GM21825 (cell line): ENCODE measurements at regions not wholly inside any gene's neighbourhood (a gene's known extent, or its start where the extent isn't known, plus 50 kb on each side); places are given as distances from the start of the nearest gene placed in this dataset.

Experiments
- ATAC-seq: cut with Tn5 transposase; IDR thresholded peaks from one replicate; pipeline ENCODE4 v1.9.1; 2021; ENCODE audit warnings: mild to moderate bottlenecking, moderate library complexity; ENCODE audit not compliant: unreplicated experiment

DNA sequence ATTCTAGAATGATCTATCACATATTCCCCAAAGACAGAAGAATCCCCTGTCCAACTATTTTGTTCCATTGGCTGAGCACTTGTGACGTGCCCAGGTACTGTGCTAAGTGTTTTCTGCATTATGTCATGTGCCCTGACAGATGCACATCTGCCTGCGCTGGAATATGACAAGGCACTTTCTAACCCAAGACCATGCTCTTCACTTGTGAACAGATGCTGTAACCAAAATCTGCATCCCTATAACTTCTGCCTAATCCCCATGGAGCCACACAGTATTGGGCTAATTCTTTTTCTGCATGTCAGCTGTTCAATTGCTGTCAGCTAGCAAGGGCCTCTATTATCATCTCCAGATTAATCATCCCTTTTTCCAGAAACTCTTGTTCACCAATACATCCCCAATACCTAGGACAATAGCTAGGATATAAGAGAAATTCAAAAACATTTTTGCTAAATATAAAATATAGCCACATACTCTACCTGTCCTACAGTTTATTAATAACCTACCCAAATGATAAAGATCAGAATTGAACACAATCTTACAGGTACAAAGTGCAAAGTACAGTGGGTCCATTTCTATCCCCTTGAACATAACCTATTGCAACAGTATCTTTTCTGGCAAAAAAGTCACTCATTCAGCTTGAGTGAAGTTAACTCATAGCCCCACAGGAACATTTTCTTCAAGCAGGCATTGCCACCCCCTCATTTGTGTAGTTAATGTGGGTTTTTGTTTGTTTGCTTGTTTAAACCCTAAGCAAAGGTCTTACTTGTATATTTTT, 109.4 kb upstream of the LRRN1 start:
- no peak for ATAC-seq

DNA sequence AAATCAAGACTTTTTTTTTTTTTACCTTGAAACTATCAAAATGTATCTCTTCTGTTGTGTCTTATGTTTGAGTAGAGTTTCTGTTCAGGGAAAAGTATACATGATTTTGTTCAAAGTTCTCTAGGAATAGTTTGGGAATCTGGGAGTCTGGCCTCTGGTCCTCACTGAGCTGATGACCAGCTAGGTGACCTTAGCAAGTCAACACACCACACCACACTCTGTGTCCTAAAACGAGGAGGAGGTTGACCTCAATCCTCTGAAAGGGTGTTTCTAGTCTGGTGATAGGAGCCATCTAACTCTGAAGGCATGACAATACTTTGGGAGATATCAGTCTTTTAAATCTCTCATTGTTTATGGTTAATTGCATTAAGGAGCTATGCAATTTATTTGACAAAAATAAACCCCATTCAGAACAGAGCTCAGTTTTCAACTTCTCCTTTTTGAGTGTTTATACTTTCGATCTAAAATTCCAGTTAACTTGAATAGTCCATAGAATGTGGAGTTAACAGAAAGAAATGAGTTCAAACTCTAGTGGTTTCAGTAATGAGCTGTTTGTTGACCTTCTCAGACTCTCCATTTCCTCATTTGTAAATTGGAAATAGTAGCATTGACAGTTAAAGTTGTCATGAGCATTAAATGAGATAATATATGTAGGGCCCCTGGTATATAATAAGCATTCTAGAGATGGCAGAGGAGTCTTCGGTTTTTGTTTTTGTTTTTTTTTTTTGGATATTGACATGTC, 112.2 kb upstream of the LRRN1 start:
- no peak for ATAC-seq

DNA sequence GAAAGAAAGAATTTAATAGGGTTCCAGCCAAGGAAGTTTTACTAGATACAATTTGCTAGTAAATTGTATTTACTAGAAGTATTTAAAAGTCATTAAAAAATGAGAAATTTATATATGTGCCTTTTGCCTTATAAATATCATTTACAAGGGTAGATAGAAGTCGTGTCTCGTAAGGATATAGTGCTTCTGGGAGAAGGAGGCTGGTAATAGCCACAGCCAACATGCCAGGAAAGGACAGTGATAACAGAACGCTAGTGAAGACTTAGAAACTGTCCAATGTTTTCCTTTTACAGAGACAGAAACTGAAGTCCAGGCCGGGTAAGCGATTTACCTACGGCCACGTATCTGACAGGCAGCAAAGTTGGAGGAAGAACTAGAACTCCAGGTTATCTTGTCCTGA, 113.5 kb upstream of the LRRN1 start:
- ATAC-seq = no peak

DNA sequence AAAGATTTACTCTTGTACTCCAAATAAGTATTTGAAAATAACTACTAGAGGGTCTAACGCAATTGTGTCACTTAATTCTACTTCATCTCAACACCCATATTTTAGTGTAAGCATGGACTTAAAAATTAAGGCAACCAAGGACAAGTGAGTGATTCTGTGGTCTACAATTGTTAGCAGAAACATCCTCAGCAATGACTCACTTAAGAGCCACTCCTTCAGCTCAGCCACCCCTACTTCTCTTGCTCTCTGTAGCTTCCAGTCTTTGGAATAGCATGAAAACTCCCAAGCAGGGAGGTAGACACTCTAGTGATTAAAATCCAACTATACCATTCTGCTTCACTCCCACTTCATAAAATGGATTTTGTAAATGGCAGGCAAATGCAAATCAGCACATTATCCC, 116.0 kb upstream of the LRRN1 start:
- ATAC-seq = no peak

DNA sequence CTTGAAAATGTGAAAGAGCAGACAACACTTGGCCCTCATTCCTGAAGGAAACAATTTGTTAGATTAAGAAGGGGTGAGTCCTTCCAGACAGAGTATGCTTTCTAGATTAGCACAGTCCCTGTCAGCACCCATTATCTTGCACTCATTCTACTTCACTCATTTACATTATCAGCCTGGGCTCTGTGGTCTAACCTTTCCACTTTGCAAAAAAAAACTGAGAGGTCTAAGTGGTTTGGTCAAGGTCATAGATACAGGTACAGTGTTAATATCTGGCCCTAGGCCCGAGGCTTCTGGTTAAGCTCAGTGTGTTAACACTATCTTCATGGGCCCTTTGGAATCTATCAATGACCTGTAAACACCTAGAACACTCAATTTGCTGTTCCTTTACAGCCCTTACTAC, 123.4 kb upstream of the LRRN1 start:
- no peak for ATAC-seq

DNA sequence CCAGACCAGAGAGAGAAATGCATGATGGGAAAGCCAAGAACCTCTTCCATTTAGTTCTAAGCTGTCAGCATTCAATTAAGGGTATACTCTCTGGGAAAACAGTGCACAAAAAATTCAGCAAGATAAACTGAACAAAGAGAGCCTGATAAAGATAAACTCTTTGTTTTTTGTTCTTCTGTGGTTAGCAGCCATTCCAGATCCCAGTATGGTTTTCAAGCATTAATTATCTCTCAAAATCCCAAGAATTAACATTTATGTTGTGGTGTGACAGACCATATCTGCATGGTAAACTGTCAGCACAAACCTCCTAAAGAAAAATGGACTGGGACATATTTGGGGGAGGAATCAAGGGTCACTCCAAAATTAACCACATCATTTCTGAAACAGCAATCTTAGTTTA, 124.0 kb upstream of the LRRN1 start:
- ATAC-seq = no peak

DNA sequence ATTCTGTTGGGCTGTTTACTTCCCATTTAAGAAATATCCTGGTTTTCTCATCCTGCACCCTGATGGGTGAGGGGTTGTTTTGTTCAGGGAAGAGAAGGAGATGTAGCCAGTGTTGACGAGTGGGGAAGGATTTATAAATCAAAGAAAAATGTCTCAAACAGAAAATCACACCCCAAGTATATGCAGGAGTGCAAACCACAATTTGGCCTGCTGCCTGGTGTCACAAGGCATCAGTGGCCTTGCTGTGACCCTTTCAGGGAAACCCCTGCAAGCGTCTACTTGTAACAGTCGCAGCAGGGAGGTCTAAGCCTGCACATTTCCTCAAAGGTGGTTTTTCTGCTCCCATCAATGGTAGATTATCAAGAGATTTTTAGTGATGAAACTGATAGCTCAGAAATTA, 132.6 kb upstream of the LRRN1 start:
- peak; percentile 97 for ATAC-seq

DNA sequence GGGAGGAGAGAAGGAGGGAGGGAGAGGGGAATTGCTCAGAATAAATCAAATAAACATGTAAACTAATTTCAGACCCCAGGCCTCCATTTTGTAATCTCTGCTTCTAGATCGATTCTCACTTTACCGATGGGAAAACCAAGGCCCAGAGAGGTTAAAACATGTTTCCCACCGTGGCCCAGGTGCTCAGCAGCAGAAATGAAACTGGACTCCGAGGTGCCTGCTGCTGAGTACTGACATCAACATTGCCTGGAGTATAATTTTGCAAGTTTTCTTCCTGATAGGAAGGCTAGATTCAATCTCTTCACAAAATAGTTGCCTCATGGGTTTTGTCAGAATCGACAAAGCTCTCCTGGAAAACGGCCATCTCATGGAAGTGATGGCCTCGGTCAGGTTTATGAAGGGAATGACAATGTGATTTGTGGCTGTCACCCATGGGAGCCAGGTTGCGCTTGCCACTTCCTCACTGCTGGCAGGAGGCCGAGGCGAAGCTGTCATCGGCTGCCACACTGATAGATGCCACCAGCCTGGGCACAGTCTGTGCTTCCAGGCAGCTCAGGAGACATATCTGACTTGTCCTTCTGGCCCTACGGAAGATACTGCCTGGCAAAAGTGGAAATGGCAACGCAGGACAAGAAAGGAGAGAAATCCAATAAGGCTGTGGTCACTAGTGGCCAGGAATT, 133.1 kb upstream of the LRRN1 start:
- peak; percentile 53 for ATAC-seq

DNA sequence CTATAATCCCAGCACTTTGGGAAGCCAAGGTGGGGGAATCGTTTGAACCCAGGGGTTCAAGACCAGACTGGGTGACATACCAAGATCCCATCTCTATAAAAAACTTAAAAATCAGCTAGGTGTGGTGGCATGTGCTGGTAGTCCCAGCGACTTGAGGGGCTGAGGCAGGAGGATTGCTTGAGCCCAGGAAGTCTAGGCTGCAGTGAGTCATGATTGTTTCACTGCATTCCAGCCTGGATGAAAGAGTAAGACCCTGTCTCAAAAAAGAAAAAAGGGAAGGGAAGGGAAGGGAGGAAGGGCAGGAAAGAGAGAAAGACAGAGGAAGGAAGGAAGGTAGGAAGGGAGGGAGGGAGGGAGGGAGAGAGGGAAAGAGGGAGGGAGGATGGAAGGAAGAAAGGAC, 133.7 kb upstream of the LRRN1 start:
- no peak for ATAC-seq

DNA sequence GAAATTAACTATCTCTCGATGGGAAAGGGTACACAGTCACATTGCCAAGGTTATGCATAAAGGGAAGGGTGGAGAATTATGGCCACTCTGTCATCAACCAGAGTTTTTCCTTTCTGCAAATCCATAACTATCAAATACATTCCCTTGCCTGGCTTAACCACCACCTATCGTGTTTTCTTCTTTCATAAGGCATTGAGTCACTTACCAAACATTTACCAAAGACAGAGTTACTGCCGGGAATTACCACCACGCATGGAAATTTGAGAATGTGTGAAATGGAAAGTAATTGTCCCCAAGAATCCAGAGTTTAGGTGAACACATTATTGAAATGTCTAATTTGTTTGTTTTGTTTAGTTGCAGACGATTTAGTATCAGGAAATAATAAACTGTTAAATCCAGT, 134.3 kb upstream of the LRRN1 start:
- ATAC-seq = no peak

DNA sequence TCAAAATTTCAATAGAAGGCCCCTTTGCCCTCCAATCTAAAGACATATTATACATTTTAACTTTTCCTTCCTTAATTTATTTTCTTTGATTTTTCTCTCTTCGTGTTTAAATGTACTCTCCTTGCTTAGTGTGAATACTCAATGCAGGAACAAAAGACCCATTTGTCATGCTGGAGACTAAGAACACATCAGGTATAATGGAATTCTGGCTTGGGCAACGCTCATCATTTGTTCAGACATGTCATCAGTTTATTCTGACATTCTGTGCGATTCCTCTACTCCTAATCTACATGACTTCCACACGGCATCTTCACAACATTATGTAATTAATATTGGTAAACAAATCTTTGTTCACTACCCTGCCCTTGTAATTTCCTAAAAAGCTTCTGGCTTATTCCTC, 136.6 kb upstream of the LRRN1 start:
- ATAC-seq = no peak

DNA sequence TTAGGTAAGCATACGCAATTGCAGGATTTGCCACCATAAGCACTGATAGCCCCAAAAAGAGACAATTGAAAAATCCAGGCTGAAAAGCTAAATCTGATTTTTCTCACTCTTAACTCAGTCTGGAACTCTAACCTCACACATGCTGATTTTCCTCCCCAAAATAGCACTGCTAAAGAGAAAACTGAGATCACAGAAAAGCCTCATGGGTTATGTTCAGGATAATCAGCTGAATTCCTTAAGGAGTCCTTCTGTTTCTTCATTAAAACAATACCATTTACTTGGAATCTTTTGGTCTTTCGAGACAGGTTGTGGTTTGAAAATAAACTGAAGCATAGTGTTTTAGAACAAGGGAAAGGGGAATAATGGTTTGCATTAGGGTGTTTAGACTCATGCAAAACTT, 144.3 kb upstream of the LRRN1 start:
- no peak for ATAC-seq

DNA sequence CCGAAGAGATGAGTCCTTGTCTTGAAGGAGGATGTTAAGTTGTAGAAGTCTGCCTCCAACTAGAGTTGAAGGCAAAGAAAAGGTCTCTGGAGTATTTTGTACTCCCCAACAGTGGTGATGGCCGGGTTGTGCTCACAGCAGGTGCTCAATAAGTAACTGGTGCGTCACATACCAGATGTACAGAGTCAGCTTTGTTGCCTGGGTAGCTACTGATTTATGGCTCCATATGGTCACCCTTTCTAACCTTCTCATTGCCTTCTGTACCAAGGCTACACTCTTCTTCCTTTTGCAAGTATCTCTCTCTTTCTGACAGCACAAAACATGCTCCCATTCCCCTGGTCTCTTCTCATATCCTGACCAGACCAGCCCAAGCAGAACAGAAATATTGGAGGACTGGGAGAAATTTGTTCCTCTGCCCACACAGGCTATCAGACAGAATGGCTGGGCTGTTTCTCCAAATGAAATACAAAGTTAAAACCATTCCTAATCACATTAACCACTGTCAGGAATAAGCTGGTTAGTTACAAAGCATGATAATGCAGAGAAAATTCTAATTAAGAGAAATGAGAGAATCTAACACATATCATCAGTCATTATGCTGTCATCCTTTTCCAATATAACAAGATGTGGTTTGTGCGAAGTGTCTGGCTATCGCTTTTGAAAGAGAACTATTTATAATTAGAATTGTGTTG, 150.1 kb upstream of the LRRN1 start:
- ATAC-seq = no peak

DNA sequence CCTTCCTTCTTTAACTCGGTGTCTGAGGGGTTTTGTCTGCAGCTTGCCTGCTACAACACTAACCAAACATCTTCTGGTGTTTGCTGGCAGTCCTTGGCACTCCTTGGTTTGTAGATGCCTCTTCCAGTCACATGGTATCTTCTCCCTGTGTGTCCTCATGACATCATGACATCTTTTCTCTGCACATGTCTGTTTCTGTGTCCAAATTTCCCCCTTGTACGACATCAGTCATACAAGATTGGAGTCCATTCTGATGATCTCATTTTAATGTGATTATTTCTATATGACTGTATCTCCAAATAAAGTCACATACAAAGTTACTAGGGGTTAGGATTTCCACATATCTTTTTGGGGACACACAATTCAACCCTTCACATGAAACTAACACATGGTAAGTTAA, 152.3 kb upstream of the LRRN1 start:
- ATAC-seq = no peak

DNA sequence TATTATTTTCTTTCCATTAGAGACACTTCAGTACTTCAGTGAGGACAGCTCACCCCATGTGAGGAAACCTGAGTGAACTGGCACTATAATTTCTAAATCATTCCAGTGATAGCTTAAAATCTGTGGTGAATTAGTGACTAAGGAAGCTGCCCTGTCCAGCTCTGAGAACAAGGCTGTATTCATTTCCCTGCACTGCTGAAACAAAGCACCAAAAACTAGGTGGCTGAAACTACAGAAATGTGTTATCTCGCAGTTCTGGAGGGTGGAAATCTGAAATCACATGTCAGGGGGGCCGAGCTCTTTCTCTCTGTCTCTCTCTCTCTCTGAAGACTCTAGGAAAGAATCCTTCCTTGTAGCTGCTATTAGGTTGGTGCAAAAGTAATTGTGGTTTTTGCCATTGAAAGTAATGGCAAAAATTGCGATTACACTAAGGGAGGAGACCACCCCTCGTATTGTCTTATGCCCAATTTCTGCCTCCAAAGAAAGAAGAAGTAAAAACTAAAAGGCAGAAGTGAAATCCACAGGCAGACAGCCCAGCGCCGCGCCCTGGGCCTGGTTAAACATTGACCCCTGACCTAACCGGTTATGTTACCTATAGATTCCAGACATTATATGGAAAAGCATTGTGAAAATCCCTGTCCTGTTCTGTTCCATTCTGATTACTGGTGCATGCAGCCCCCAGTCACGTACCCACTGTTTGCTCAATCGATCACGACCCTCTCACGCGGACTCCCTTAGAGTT, 153.0 kb upstream of the LRRN1 start:
- ATAC-seq = peak; percentile 78

DNA sequence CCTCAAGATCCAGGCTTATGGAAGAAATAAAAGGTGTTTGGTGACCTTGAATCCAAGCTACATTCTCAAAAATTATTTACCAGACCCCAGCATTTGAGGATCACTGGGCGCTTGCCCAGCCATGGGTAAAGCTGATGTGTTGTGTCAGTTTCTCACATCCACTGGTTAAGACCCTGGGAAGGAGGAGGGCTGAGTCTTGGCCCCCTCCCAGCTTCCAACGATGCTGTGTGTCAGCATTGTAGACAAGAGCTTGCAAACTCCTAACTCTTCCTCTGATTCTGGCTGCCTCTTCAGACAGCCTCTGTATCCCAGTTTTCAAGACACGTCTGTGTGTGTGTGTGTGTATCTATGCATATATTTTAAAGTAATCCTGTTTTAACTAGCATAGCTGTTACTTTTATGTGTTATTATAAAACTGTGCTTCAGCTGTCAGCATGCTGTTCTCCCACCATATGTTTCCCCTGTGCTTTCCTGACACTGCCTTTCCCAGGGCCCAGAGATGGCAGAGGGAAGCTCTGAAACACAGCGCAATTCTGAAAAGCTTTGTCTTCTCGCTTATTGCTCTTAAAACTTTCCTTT, 157.3 kb upstream of the LRRN1 start:
- ATAC-seq = no peak

DNA sequence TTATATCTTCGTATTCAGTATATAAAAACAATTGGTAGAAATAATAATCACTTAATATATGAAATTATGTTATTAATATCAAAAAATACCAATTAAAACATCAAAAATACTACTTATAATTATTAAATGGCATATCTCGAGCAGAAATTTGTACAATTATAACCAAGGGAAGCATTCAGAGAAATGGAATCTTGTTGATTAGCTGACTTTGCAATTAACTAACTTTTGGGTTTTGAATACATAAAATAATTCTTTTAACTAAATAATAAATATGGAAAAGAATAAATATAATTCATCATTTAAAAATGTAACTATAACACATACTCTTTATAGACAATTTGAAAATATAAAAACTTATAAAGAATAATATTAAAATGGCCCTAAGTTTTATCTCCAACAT, 160.2 kb upstream of the LRRN1 start:
- ATAC-seq = no peak

DNA sequence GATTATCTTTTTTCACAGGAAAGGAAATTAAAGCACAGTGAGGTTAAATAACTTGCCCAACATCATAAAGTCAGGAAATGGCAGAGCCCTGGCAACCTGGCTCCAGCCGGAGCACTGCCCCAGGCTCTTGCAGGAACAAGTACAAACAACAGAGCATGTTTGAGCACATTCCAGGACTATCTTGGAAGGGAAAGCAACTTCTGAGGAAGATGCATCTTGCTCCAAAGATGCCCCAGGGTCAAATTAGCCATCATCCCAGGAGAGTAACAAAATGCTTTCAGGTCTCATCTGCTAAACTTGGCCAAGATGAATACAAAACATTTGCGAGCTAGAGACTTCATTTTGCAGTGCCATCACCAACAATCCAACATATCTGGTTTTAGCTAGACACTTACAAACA, 162.4 kb upstream of the LRRN1 start:
- ATAC-seq = no peak

DNA sequence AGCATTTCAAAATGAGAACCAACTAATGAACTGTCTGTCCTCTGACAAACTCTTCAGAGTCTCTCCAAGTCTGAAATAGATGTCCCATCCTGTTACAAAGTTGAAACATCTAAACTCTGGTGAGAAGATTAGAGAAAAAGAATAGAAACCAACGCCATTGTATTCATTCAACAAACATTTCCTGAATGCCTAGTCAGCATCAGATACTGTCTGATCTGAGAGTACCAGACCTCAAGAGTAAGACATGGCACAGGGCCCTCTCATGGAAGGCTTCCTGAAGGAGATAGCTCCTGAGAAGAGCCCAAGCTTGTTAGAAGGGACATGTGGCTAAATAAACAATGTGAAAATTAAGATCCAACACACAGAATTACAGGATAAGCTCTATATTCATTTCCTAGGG, 164.1 kb upstream of the LRRN1 start:
- no peak for ATAC-seq

DNA sequence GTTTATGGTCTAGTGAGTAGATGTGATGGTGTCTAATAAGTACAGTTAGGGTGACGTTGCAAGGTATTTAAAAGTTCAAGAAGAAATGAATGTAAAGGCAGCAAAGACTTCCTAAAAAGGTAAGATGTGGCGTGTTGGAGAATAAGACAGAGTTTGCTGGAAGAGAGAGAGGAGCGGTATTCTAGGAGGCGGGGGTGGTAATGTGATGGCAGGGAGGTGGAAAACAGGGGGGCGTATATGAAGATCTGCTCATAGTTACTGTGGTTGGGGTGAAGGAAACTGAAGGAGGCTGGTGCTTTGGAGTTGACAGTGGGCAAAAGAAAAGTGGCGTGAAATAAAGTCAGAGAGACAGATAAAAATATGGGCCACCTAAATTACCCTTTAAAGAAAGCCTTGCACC, 164.9 kb upstream of the LRRN1 start:
- no peak for ATAC-seq
